HepG2 (cell line): ENCODE measurements at regions not wholly inside any gene's neighbourhood (a gene's known extent, or its start where the extent isn't known, plus 50 kb on each side); places are given as distances from the start of the nearest gene placed in this dataset.

Experiments
- ARNT ChIP-seq: fragments of 450-650 bp; IDR thresholded peaks from 2 replicates; pipeline ENCODE4 v1.6.1; 2017
- ZSCAN29 ChIP-seq: sonication (generic); formaldehyde crosslinking; conservative IDR thresholded peaks from 2 replicates; pipeline ENCODE4 v1.4.0; 2020; ENCODE audit warnings: mild to moderate bottlenecking, missing genetic modification reagents
- TF ChIP-seq, protein P1 (sequence below): sonication (generic); formaldehyde crosslinking; IDR thresholded peaks from 2 replicates; pipeline ENCODE4 v1.5.0; 2020; ENCODE audit warnings: mild to moderate bottlenecking, missing genetic modification reagents, moderate library complexity
- TF ChIP-seq, protein P2 (sequence below): sonication (generic); formaldehyde crosslinking; IDR thresholded peaks from 2 replicates; pipeline ENCODE4 v1.5.0; 2020; ENCODE audit warnings: mild to moderate bottlenecking, missing genetic modification reagents

DNA sequence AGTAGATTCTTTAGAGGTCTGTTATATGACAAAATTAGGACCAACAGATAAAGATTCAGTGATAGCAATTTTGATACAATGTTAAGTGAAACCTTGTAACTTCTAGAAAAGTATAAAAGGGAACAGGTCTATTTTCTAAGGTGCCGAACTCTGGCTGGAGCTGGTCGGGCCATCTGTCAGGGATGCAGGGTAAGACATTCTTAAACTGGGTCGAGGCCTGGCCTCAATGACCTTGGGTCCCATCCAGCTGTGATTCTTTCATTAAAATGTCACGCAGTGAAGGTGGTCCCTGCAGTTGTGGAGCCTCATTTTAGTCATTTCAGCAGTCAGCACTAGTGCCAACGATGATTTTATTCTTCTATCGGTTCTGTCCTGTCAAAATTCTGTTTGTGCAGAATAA, 271.9 kb upstream of the SPRY2 start:
- no peak for TF ChIP-seq ARNT
- TF ChIP-seq, protein P1, sequence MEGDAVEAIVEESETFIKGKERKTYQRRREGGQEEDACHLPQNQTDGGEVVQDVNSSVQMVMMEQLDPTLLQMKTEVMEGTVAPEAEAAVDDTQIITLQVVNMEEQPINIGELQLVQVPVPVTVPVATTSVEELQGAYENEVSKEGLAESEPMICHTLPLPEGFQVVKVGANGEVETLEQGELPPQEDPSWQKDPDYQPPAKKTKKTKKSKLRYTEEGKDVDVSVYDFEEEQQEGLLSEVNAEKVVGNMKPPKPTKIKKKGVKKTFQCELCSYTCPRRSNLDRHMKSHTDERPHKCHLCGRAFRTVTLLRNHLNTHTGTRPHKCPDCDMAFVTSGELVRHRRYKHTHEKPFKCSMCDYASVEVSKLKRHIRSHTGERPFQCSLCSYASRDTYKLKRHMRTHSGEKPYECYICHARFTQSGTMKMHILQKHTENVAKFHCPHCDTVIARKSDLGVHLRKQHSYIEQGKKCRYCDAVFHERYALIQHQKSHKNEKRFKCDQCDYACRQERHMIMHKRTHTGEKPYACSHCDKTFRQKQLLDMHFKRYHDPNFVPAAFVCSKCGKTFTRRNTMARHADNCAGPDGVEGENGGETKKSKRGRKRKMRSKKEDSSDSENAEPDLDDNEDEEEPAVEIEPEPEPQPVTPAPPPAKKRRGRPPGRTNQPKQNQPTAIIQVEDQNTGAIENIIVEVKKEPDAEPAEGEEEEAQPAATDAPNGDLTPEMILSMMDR (CRISPR knock-in tag), result no peak
- TF ChIP-seq ZSCAN29, result no peak
- TF ChIP-seq, protein P2, sequence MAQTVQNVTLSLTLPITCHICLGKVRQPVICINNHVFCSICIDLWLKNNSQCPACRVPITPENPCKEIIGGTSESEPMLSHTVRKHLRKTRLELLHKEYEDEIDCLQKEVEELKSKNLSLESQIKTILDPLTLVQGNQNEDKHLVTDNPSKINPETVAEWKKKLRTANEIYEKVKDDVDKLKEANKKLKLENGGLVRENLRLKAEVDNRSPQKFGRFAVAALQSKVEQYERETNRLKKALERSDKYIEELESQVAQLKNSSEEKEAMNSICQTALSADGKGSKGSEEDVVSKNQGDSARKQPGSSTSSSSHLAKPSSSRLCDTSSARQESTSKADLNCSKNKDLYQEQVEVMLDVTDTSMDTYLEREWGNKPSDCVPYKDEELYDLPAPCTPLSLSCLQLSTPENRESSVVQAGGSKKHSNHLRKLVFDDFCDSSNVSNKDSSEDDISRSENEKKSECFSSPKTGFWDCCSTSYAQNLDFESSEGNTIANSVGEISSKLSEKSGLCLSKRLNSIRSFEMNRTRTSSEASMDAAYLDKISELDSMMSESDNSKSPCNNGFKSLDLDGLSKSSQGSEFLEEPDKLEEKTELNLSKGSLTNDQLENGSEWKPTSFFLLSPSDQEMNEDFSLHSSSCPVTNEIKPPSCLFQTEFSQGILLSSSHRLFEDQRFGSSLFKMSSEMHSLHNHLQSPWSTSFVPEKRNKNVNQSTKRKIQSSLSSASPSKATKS, result no peak
